HG03439 (cell line): ENCODE measurements at regions not wholly inside any gene's neighbourhood (a gene's known extent, or its start where the extent isn't known, plus 50 kb on each side); places are given as distances from the start of the nearest gene placed in this dataset.
"Not testable (repeated sequence)": the region's sequence is repeated elsewhere in the genome, so short reads cannot be mapped to it uniquely, and the experiment has no call there.

ENCODE experiments used
- ATAC-seq: cut with Tn5 transposase; IDR thresholded peaks from one replicate; pipeline ENCODE4 v1.9.1; 2021; ENCODE audit warnings: mild to moderate bottlenecking, moderate library complexity; ENCODE audit not compliant: unreplicated experiment

- no peak for ATAC-seq
Observed at GRCh38 chr12:78331753-78332152, 501.1 kb downstream of the NAV3 start.

- no peak for ATAC-seq
Observed at GRCh38 chr12:78338054-78338785, 507.5 kb downstream of the NAV3 start.

GRCh38 chr12:78340406-78340805 is 509.7 kb downstream of the NAV3 start:
- ATAC-seq = no peak

- ATAC-seq = no peak
Observed at GRCh38 chr12:78343657-78344056, 513.0 kb downstream of the NAV3 start.

GRCh38 chr12:78359520-78359919 is 505.1 kb upstream of the SYT1 start:
- no peak for ATAC-seq

- no peak for ATAC-seq
Observed at GRCh38 chr12:78361683-78362082, 502.9 kb upstream of the SYT1 start.

- ATAC-seq = no peak
Observed at GRCh38 chr12:78371284-78371683, 493.3 kb upstream of the SYT1 start.

- no peak for ATAC-seq
Observed at GRCh38 chr12:78375461-78375860, 489.1 kb upstream of the SYT1 start.

GRCh38 chr12:78376257-78376656 is 488.3 kb upstream of the SYT1 start:
- ATAC-seq = no peak

- not testable (repeated sequence) for ATAC-seq
Observed at GRCh38 chr12:78379065-78379464, 485.5 kb upstream of the SYT1 start.

- ATAC-seq = no peak
Observed at GRCh38 chr12:78383414-78383813, 481.2 kb upstream of the SYT1 start.

- ATAC-seq = no peak
Observed at GRCh38 chr12:78384541-78384940, 480.0 kb upstream of the SYT1 start.

- ATAC-seq = no peak
Observed at GRCh38 chr12:78385541-78385940, 479.0 kb upstream of the SYT1 start.

- ATAC-seq = no peak
Observed at GRCh38 chr12:78386871-78387270, 477.7 kb upstream of the SYT1 start.

GRCh38 chr12:78387721-78388120 is 476.9 kb upstream of the SYT1 start:
- no peak for ATAC-seq

GRCh38 chr12:78388461-78388860 is 476.1 kb upstream of the SYT1 start:
- no peak for ATAC-seq

GRCh38 chr12:78390920-78391319 is 473.7 kb upstream of the SYT1 start:
- no peak for ATAC-seq

GRCh38 chr12:78392918-78393317 is 471.7 kb upstream of the SYT1 start:
- no peak for ATAC-seq

GRCh38 chr12:78395961-78396360 is 468.6 kb upstream of the SYT1 start:
- ATAC-seq = no peak

- no peak for ATAC-seq
Observed at GRCh38 chr12:78396538-78396937, 468.0 kb upstream of the SYT1 start.

- no peak for ATAC-seq
Observed at GRCh38 chr12:78398750-78399149, 465.8 kb upstream of the SYT1 start.

GRCh38 chr12:78402366-78403134 is 462.0 kb upstream of the SYT1 start:
- no peak for ATAC-seq
